ENCODE measurements at regions not wholly inside any gene's neighbourhood (a gene's known extent, or its start where the extent isn't known, plus 50 kb on each side); places are given as distances from the start of the nearest gene placed in this dataset.

GRCh38 chr12:111185889-111186227 is 183.0 kb downstream of the PHETA1 start:
- no peak for TF ChIP-seq SUZ12 (IDR thresholded peaks at IDR 0.05; ENCODE audit: extremely low read depth, insufficient read depth, insufficient read length)
- TF ChIP-seq ZNF274 (IDR thresholded peaks at IDR 0.05; ENCODE audit: low read depth, low read length) = no peak
- no peak for TF ChIP-seq YY1 (IDR thresholded peaks at IDR 0.05; ENCODE audit: insufficient read depth, insufficient read length)
